ENCODE measurements at regions not wholly inside any gene's neighbourhood (a gene's known extent, or its start where the extent isn't known, plus 50 kb on each side); places are given as distances from the start of the nearest gene placed in this dataset.

GRCh38 chr13:82827724-82828123 lies 1054.5 kb downstream of the SLITRK1 start:
- in situ Hi-C loops (cut with MboI; ENCODE audit: low pct_unique_long_range_greater_than_20kb, low sequenced_read_pairs, unreplicated experiment): no loop called here
- TF ChIP-seq, protein P1, sequence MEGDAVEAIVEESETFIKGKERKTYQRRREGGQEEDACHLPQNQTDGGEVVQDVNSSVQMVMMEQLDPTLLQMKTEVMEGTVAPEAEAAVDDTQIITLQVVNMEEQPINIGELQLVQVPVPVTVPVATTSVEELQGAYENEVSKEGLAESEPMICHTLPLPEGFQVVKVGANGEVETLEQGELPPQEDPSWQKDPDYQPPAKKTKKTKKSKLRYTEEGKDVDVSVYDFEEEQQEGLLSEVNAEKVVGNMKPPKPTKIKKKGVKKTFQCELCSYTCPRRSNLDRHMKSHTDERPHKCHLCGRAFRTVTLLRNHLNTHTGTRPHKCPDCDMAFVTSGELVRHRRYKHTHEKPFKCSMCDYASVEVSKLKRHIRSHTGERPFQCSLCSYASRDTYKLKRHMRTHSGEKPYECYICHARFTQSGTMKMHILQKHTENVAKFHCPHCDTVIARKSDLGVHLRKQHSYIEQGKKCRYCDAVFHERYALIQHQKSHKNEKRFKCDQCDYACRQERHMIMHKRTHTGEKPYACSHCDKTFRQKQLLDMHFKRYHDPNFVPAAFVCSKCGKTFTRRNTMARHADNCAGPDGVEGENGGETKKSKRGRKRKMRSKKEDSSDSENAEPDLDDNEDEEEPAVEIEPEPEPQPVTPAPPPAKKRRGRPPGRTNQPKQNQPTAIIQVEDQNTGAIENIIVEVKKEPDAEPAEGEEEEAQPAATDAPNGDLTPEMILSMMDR (IDR thresholded peaks at IDR 0.05; ENCODE audit: extremely low read depth, insufficient read depth, missing control alignments): no peak
- no peak for DNase-seq (ENCODE audit: low spot score)

DNA sequence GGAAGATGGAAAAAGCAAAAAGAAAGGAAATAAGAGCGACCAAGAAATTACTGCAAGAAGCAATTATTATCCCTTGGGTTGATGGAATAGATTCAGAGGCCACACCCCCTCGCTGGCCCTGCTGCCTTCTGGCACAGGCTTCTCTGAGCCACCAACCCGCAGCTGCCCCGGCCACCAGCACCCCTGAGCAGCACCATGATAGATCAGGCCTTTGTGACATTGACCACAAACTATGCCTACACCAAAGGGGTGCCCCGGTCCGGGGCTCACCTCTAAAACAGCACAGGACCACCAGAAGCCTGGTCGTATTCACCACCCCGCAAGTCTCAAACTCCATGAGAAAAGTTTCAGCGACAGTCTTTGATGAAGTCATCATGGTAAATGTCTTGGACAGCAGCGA lies 1059.3 kb downstream of the SLITRK1 start:
- in situ Hi-C loops (cut with MboI; ENCODE audit: low pct_unique_long_range_greater_than_20kb, low sequenced_read_pairs, unreplicated experiment): no loop called here
- no peak for DNase-seq (ENCODE audit: low spot score)
- TF ChIP-seq, protein P1 (IDR thresholded peaks at IDR 0.05; ENCODE audit: extremely low read depth, insufficient read depth, missing control alignments): no peak

DNA sequence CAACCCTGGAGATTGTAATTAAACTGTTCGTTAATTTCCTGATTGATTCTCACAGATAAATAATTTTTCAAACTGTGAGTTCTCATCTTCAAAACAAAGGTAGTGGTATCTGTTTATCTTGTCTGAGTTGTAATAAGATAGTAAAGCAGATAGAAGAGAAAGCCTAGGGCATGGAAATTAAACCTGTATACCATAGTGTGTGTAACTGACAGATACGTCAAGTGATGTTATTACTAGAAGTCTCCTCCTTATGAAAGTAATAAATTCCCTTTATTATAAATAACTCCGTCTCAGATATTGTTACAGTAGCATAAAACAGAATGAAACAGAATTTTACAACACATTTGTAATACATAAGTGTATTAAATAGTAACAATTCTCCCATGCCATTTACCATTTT lies 1065.1 kb downstream of the SLITRK1 start:
- in situ Hi-C loops (cut with MboI; ENCODE audit: low pct_unique_long_range_greater_than_20kb, low sequenced_read_pairs, unreplicated experiment): no loop called here
- DNase-seq (ENCODE audit: low spot score): no peak
- TF ChIP-seq, protein P1 (IDR thresholded peaks at IDR 0.05; ENCODE audit: extremely low read depth, insufficient read depth, missing control alignments): no peak

GRCh38 chr13:82815791-82816190 lies 1066.5 kb downstream of the SLITRK1 start:
- TF ChIP-seq, protein P1 (IDR thresholded peaks at IDR 0.05; ENCODE audit: extremely low read depth, insufficient read depth, missing control alignments): no peak
- no peak for DNase-seq (ENCODE audit: low spot score)
- in situ Hi-C loops (cut with MboI; ENCODE audit: low pct_unique_long_range_greater_than_20kb, low sequenced_read_pairs, unreplicated experiment): no loop called here

GRCh38 chr13:82803341-82803740 lies 1078.9 kb downstream of the SLITRK1 start:
- in situ Hi-C loops (cut with MboI; ENCODE audit: low pct_unique_long_range_greater_than_20kb, low sequenced_read_pairs, unreplicated experiment): no loop called here
- TF ChIP-seq, protein P1 (IDR thresholded peaks at IDR 0.05; ENCODE audit: extremely low read depth, insufficient read depth, missing control alignments): no peak
- no peak for DNase-seq (ENCODE audit: low spot score)

DNA sequence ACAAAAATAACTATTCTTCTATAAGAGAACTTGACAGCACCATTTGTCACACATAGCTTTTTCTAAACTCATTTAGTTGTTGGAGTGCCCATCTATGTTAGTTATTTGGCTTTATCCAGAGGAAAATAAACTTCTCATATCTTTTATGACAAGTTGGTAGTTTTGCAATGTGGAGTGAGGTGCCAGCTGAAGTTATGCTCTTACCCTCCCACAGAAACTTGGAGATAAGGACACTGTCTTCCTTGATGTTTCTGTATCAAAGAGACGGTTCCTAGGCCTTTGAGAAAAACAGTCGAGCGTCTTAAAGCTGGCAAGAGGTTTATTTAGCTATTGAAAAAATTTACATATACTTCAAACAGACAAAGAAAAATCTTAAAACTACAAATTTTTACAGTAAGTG lies 1079.7 kb downstream of the SLITRK1 start:
- in situ Hi-C loops (cut with MboI; ENCODE audit: low pct_unique_long_range_greater_than_20kb, low sequenced_read_pairs, unreplicated experiment): no loop called here
- TF ChIP-seq, protein P1 (IDR thresholded peaks at IDR 0.05; ENCODE audit: extremely low read depth, insufficient read depth, missing control alignments): no peak
- no peak for DNase-seq (ENCODE audit: low spot score)

- in situ Hi-C loops (cut with MboI; ENCODE audit: low pct_unique_long_range_greater_than_20kb, low sequenced_read_pairs, unreplicated experiment): no loop called here
- TF ChIP-seq, protein P1 (IDR thresholded peaks at IDR 0.05; ENCODE audit: extremely low read depth, insufficient read depth, missing control alignments): no peak
- no peak for DNase-seq (ENCODE audit: low spot score)
These were observed 1081.9 kb downstream of the SLITRK1 start for GRCh38 chr13:82800391-82800790.
